ENCODE measurements at regions not wholly inside any gene's neighbourhood (a gene's known extent, or its start where the extent isn't known, plus 50 kb on each side); places are given as distances from the start of the nearest gene placed in this dataset.

DNA sequence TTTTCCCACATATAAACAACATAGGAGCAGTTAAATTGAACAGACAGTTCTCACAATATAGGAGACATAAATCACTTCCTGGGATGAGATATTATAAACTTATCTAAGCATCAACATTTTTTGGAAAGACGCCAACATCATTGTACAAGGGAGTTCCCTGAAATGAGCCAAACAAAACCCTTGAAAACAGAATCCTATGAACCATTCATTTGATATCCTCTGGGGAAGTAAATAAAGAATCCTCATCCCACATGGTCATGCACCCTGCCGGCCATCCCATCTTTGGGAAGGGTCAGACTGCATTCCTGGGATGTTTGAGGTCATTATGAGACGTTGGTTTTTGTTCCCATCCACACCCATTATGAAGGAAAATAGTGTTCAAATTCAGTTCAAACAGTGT, 111.8 kb upstream of the USP25 start:
- intact Hi-C loops (cut with DNase I) = no loop called here
- Histone ChIP-seq H3K27ac (no peak overlapping the region), H3K4me3 (no peak overlapping the region), H3K27me3 (no peaks in the 10 kb centered on the region), H3K9me3 (no peaks in the 10 kb centered on the region), H3K4me1 (no peaks in the 10 kb centered on the region), H3K36me3 (no peaks in the 10 kb centered on the region)
- TF ChIP-seq, protein P1, sequence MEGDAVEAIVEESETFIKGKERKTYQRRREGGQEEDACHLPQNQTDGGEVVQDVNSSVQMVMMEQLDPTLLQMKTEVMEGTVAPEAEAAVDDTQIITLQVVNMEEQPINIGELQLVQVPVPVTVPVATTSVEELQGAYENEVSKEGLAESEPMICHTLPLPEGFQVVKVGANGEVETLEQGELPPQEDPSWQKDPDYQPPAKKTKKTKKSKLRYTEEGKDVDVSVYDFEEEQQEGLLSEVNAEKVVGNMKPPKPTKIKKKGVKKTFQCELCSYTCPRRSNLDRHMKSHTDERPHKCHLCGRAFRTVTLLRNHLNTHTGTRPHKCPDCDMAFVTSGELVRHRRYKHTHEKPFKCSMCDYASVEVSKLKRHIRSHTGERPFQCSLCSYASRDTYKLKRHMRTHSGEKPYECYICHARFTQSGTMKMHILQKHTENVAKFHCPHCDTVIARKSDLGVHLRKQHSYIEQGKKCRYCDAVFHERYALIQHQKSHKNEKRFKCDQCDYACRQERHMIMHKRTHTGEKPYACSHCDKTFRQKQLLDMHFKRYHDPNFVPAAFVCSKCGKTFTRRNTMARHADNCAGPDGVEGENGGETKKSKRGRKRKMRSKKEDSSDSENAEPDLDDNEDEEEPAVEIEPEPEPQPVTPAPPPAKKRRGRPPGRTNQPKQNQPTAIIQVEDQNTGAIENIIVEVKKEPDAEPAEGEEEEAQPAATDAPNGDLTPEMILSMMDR (IDR thresholded peaks at IDR 0.05) = no peak
- no peak for DNase-seq (ENCODE audit: low spot score in 2 of 2)

DNA sequence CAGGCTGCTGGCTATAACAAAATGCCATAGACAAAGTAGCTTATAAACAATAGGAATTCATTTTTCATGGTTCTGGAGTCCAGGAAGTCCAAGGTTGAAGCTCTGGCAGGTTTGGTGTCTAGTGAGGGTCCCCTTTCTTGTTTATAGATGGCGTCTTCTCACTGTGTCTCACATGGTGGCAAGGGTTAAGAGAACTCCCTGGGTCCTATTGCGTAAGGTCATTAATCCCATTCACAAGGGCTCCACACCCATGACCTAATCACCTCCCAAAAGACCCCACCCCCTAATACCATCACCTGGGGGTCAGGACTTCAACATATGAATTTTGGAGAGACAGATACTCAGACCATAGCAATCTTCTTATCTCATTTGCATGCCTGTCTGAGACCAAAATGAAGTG, 108.9 kb upstream of the USP25 start:
- no peak overlapping the region for H3K4me3 ChIP-seq
- H3K9me3 ChIP-seq = no peaks in the 10 kb centered on the region
- intact Hi-C loops (cut with DNase I) = no loop called here
- H3K36me3 ChIP-seq = no peaks in the 10 kb centered on the region
- H3K4me1 ChIP-seq = no peaks in the 10 kb centered on the region
- no peaks in the 10 kb centered on the region for H3K27me3 ChIP-seq
- TF ChIP-seq, protein P1 (IDR thresholded peaks at IDR 0.05) = no peak
- DNase-seq (ENCODE audit: low spot score in 2 of 2) = no peak
- H3K27ac ChIP-seq = no peak overlapping the region

DNA sequence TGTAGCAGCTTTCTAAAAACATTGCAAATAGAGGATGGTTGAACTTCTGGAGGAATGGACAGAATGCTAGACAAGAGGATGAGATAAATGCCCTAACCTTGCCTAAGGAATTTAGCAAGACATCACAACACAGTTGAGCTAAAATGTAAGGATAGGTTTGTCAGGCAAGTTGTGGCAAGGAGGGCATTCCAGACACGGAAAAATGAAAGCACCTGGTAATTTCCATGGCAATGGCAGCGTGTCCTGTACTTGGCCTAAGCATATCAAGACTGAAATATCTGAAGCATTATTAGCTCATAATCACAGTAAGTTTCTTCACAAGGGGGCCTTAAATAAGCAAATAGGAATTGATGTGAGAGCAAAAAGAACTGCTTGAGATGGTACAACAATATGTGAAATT, 105.1 kb upstream of the USP25 start:
- Histone ChIP-seq H3K27me3 (no peaks in the 10 kb centered on the region), H3K27ac (no peak overlapping the region), H3K9me3 (no peaks in the 10 kb centered on the region), H3K36me3 (no peaks in the 10 kb centered on the region), H3K4me1 (no peaks in the 10 kb centered on the region), H3K4me3 (no peak overlapping the region)
- DNase-seq (ENCODE audit: low spot score in 2 of 2) = no peak
- TF ChIP-seq, protein P1 (IDR thresholded peaks at IDR 0.05) = no peak
- intact Hi-C loops (cut with DNase I) = no loop called here

DNA sequence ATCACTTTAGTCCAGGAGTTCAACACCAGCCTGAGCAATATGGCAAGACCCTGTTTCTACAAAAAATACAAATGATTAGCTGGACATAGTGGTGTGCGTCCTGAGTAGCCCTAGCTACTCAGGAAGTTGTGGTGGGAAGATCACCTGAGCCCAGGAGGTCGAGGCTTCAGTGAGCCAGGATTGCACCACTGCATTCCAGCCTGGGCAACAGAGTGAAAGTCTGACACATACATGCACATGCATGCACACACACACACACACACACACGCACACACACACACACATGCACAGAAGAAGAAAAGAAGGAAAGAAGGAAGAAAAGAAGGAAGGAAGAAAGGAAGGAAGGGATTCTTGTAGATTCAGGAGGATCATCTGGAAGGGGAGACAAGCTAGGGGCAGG, 104.4 kb upstream of the USP25 start:
- Histone ChIP-seq H3K36me3 (no peaks in the 10 kb centered on the region), H3K4me1 (no peaks in the 10 kb centered on the region), H3K4me3 (no peak overlapping the region), H3K9me3 (no peaks in the 10 kb centered on the region), H3K27ac (no peak overlapping the region), H3K27me3 (no peaks in the 10 kb centered on the region)
- DNase-seq (ENCODE audit: low spot score in 2 of 2) = no peak
- intact Hi-C loops (cut with DNase I) = no loop called here
- TF ChIP-seq, protein P1 (IDR thresholded peaks at IDR 0.05) = no peak

DNA sequence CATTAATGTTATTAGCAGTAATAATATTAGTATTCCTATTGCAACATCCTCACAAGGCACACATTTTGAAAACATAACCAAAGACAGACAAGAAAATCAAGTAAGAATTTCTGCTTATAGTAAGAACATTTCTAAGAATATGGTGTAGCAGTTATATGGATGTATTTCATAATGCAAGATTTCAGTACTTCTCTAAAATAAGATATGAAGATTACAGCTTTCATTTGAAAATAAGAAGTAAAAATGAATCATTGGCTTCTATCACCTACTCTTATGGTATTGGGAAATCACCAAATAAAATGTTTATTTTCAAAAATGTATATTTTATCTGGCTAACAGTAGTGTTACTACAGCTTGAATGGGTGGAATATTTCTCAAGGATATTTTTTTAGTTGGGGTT, 103.8 kb upstream of the USP25 start:
- no peaks in the 10 kb centered on the region for H3K4me1 ChIP-seq
- H3K9me3 ChIP-seq = no peaks in the 10 kb centered on the region
- H3K27me3 ChIP-seq = no peaks in the 10 kb centered on the region
- intact Hi-C loops (cut with DNase I) = no loop called here
- no peaks in the 10 kb centered on the region for H3K36me3 ChIP-seq
- no peak for DNase-seq (ENCODE audit: low spot score in 2 of 2)
- H3K4me3 ChIP-seq = no peak overlapping the region
- TF ChIP-seq, protein P1 (IDR thresholded peaks at IDR 0.05) = no peak
- no peak overlapping the region for H3K27ac ChIP-seq

DNA sequence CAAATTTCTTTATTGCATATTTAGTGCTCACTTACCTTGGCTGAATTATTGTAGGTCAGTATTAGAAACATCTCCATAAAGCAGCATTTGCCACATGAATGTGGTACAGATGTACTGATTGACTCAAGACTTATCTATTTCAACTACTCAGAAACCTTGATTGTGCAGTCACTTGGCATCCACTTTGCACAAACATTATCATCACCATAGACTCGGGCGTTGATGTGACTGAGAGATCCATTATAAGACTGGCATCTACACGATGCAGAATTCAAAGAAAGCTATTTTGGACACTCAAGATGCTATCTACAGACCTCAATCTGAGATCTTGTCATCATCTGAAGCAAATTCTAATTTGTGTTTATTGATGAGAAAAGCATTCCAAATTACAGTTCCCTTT, 102.8 kb upstream of the USP25 start:
- TF ChIP-seq, protein P1 (IDR thresholded peaks at IDR 0.05) = no peak
- Histone ChIP-seq H3K27me3 (no peaks in the 10 kb centered on the region), H3K27ac (no peak overlapping the region), H3K4me1 (no peaks in the 10 kb centered on the region), H3K36me3 (no peaks in the 10 kb centered on the region), H3K4me3 (no peak overlapping the region), H3K9me3 (no peaks in the 10 kb centered on the region)
- intact Hi-C loops (cut with DNase I) = no loop called here
- no peak for DNase-seq (ENCODE audit: low spot score in 2 of 2)
